Inflammatory macrophage (primary cell): ENCODE measurements at regions not wholly inside any gene's neighbourhood (a gene's known extent, or its start where the extent isn't known, plus 50 kb on each side); places are given as distances from the start of the nearest gene placed in this dataset.
A peak's percentile ranks its signal among the peaks of the same experiment; 100 is the strongest.
"Not testable (repeated sequence)": the region's sequence is repeated elsewhere in the genome, so short reads cannot be mapped to it uniquely, and the experiment has no call there.

ENCODE experiments used
- DNase-seq, 2 donors: peaks; one replicate each; pipeline ENCODE4 v3.0.0-alpha.2; 2020 to 2022

- not testable (repeated sequence) for DNase-seq
Measured at GRCh38 chr16:15307184-15307583, 70.9 kb downstream of the NPIPA5 start.

- DNase-seq, result not testable (repeated sequence)
Measured at GRCh38 chr16:15305889-15306288, 72.2 kb downstream of the NPIPA5 start.

- DNase-seq, result not testable (repeated sequence)
Measured at GRCh38 chr16:15303667-15304324, 74.3 kb downstream of the NPIPA5 start.

- not testable (repeated sequence) for DNase-seq
Measured at GRCh38 chr16:15297104-15297503, 81.0 kb downstream of the NPIPA5 start.

GRCh38 chr16:15274796-15275195 lies 103.3 kb downstream of the NPIPA5 start:
- not testable (repeated sequence) for DNase-seq

GRCh38 chr16:15273964-15274363 lies 104.1 kb downstream of the NPIPA5 start:
- not testable (repeated sequence) for DNase-seq

GRCh38 chr16:15266941-15267340 lies 111.2 kb downstream of the NPIPA5 start:
- not testable (repeated sequence) for DNase-seq

- not testable (repeated sequence) for DNase-seq
Measured at GRCh38 chr16:15262212-15262611, 115.9 kb downstream of the NPIPA5 start.

- not testable (repeated sequence) for DNase-seq
Measured at GRCh38 chr16:15247971-15248370, 130.1 kb downstream of the NPIPA5 start.

- DNase-seq, result not testable (repeated sequence)
Measured at GRCh38 chr16:15236674-15237323, 141.3 kb downstream of the NPIPA5 start.

- DNase-seq, result not testable (repeated sequence)
Measured at GRCh38 chr16:15235140-15235539, 141.1 kb upstream of the RRN3 start.

GRCh38 chr16:15234702-15235101 lies 140.6 kb upstream of the RRN3 start:
- not testable (repeated sequence) for DNase-seq

- not testable (repeated sequence) for DNase-seq
Measured at GRCh38 chr16:15230432-15230831, 136.4 kb upstream of the RRN3 start.

- DNase-seq, result not testable (repeated sequence)
Measured at GRCh38 chr16:15229661-15230060, 135.6 kb upstream of the RRN3 start.

GRCh38 chr16:15224651-15225050 lies 130.6 kb upstream of the RRN3 start:
- DNase-seq, result not testable (repeated sequence)

GRCh38 chr16:15223398-15223797 lies 129.3 kb upstream of the RRN3 start:
- DNase-seq, result not testable (repeated sequence)

- DNase-seq, result peak in 1 of 2 donors; percentile 0
Measured at GRCh38 chr16:15219679-15220615, 125.9 kb upstream of the RRN3 start.

GRCh38 chr16:15218856-15219500 lies 124.9 kb upstream of the RRN3 start:
- not testable (repeated sequence) for DNase-seq

- DNase-seq, result not testable (repeated sequence)
Measured at GRCh38 chr16:15207202-15207981, 113.3 kb upstream of the RRN3 start.

- DNase-seq, result not testable (repeated sequence)
Measured at GRCh38 chr16:15206439-15206838, 112.4 kb upstream of the RRN3 start.

- not testable (repeated sequence) for DNase-seq
Measured at GRCh38 chr16:15205939-15206338, 111.9 kb upstream of the RRN3 start.

- not testable (repeated sequence) for DNase-seq
Measured at GRCh38 chr16:15204571-15204970, 110.5 kb upstream of the RRN3 start.
